RWPE1 (cell line): ENCODE measurements at regions not wholly inside any gene's neighbourhood (a gene's known extent, or its start where the extent isn't known, plus 50 kb on each side); places are given as distances from the start of the nearest gene placed in this dataset.

ENCODE experiments used
- CTCF ChIA-PET: fragments of 350-600 bp; sonication (Branson Sonifier 250); formaldehyde crosslinking; extraction: SDS; loops from one replicate; lab custom pipeline; 2021; lab: Yijun Ruan, JAX
- POLR2A ChIA-PET: fragments of 400-600 bp; formaldehyde crosslinking; extraction: SDS; loops from one replicate; lab custom pipeline; 2020; ENCODE audit warnings: antibody characterized with exemption; ENCODE audit not compliant: low non-redundant PET; lab: Yijun Ruan, JAX
- DNase-seq: peaks from one replicate; pipeline ENCODE4 v3.0.0; 2012; ENCODE audit warnings: low spot score
- H3K27ac ChIP-seq: fragments of 450-650 bp; 2 replicates; pipeline ENCODE4 v1.5.1; 2017
- TF ChIP-seq, protein P1 (sequence below): fragments of 450-650 bp; conservative IDR thresholded peaks from 2 replicates; pipeline ENCODE4 v1.5.1; 2017; ENCODE audit warnings: low read depth, mild to moderate bottlenecking

DNA sequence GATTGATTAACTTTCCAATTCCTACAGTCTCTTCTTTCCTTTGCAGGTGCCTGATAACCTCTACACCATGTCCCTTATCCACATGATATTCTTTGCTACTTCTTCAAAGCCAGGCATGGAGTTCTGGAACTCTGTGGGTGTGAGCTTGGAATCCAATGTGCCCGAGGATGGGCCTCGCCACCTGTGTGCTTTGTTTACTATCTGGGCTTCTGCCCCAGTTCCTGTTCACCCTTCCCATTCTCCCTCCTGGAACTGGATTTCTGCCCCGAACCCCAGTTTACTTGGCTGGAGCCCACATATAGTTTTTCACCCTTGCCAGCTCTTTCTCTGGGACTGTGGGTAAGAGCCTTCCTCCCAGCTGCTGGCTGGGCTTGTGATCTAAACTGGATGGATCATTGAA lies 75.2 kb upstream of the AK4 start:
- TF ChIP-seq, protein P1, sequence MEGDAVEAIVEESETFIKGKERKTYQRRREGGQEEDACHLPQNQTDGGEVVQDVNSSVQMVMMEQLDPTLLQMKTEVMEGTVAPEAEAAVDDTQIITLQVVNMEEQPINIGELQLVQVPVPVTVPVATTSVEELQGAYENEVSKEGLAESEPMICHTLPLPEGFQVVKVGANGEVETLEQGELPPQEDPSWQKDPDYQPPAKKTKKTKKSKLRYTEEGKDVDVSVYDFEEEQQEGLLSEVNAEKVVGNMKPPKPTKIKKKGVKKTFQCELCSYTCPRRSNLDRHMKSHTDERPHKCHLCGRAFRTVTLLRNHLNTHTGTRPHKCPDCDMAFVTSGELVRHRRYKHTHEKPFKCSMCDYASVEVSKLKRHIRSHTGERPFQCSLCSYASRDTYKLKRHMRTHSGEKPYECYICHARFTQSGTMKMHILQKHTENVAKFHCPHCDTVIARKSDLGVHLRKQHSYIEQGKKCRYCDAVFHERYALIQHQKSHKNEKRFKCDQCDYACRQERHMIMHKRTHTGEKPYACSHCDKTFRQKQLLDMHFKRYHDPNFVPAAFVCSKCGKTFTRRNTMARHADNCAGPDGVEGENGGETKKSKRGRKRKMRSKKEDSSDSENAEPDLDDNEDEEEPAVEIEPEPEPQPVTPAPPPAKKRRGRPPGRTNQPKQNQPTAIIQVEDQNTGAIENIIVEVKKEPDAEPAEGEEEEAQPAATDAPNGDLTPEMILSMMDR = no peak
- ChIA-PET CTCF (no interaction called here), POLR2A (no interaction called here)
- H3K27ac ChIP-seq = no peak overlapping the region
- DNase-seq = no peak

DNA sequence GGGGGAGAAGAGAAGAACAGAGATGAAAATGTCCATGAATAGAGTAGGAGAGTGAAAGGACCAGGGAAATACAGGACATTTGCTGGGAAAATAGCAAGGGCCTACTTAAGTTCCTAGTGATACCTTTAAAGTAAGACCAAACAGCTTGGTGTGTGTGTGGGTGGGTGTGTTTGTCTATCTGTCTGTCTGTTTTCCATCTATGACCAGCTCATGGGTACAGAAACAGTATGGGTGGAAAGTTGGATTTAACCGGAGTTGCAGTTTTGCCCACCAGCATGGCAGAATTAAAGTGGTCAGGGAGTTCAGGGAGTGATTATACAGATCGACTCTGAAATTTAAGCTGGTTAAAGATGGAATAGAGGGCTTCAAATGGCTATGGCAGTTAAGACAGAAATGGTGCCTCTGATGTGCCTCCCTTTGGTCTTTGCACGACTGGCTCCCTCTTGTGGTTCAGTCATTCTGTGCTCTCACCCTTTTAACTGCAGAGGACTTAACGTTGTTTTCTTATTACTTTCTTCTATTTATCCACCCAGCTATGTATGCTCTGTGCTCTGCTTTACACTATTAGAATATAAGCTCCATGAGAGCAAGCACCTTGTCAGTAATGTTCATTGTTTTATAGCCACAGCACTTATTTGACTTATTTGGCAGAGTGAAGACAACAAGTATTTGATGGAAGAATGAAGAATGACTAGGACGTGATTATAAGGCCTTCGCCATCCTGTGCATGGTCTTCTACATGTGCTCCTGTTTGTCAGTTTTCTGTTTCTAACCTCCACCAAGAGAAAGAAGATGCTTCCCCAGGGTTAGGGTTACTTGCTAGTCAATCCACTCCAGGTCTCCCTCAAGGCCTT lies 72.7 kb upstream of the AK4 start:
- POLR2A ChIA-PET = no interaction called here
- CTCF ChIA-PET = interaction anchor here (0.6 to 1.6 kb wide), 5 partner anchors 10 to 492 kb away, joined by 3 to 6 read pairs (median 3); no protein-coding TSS in a partner anchor
- peak; percentile 38 for DNase-seq
- TF ChIP-seq, protein P1 = peak; percentile 68
- H3K27ac ChIP-seq = no peak overlapping the region

DNA sequence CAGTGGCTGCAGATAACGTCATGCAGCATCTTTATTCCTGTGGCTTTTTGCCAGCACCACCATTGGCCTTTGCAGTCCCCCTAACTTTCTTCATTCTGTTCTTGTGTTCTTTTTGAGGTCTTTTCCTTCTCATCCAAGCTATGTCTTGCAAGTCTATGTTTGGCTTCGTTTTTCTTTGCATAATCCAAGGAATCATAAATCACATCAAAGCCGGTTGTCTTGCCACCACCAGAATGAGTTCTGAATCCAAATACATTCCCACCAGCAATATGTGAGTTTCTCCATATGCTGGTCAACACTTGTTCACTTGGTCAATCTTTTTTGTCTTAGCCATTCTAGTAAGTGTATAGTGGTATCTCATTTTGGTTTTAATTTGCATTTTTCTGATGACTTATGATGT lies 70.6 kb upstream of the AK4 start:
- no peak overlapping the region for H3K27ac ChIP-seq
- ChIA-PET CTCF (no interaction called here), POLR2A (no interaction called here)
- TF ChIP-seq, protein P1 = no peak
- no peak for DNase-seq

DNA sequence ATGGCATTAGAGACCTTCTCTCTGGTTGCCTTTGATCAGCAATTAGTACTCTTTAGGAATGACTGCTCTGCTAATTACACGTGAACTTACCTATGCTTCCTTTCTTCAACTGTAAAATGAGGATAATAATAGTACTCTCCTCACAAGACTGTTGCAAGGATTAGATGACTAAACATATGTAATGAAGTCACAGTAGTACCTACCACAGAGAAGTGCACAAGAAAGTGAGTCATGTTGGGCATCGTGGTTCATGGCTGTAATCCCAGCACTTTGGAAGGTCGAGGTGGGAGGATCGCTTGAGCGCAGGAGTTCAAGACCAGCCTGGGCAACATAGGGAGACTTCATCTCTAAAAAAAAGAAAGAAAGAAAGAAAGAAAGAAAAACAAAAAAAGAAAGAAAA lies 68.1 kb upstream of the AK4 start:
- ChIA-PET POLR2A (no interaction called here), CTCF (interaction anchor here (0.7 kb wide), 1 partner anchor 16 kb away, joined by 5 read pairs; no protein-coding TSS in a partner anchor)
- TF ChIP-seq, protein P1 = no peak
- no peak overlapping the region for H3K27ac ChIP-seq
- DNase-seq = no peak

DNA sequence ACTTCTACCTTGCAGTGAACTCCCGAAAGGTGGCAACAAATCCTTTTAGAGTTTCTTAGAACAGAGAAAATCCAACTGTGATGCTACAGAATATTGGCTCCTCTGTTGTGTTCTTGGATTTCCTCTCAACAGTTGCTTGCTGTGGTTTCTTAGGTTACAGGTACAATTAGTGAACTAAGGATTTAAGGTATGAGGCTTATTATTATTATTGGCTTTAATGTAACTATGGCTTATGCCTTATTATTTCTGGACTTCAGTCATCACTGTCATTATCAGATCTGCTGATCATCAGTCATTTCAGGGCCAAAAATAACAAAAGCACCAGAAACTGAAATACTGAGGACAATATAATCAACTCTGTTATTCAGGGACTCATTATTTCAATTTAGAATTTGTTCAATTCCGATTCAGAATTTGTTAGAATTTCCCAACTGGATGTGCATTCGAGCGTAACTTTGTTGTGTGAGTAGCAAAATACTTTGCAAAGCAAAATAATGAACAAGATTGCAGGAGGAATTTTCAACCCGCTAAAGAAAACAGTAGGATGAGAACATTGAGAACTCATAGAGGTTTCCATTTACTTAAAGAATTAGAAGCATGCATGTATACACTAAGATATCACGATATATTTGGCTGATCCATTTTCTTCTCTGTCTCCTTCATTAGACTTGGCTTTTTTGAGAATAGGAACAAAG lies 65.5 kb upstream of the AK4 start:
- DNase-seq = no peak
- CTCF ChIA-PET = no interaction called here
- no peak overlapping the region for H3K27ac ChIP-seq
- TF ChIP-seq, protein P1 = no peak
- POLR2A ChIA-PET = no interaction called here

DNA sequence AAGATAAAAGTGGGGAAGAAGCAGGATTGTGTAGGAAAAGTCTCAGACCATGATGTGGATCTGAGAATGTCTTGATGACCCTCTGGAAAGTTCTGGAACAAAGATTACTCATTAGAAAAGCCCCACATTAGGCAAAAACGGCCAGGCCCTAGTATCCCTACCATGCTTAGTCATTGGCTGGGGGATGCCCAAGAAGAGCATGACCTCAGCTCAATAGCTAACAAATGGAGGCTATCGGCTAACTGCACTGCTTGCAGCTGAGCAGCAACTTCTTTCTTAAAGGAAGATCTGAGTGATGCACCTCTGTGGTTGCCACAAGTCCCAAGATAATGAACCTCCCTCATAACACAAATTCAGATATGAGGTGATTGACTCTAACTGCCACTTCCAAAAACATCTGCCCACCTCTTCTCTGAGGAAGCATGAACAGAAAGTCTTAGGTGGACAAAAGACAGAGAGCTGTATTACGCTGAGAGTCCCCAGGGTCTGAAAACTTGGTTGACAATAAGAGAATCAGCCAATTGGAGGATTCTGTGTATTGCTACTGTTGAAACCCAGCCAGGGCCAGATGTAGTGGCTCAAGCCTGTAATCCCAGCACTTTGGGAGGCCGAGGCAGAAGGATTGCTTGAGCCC lies 64.6 kb upstream of the AK4 start:
- ChIA-PET POLR2A (no interaction called here), CTCF (interaction anchor here (0.5 to 0.6 kb wide), 3 partner anchors 18 to 630 kb away, joined by 4 to 7 read pairs (median 6); no protein-coding TSS in a partner anchor)
- no peak overlapping the region for H3K27ac ChIP-seq
- no peak for DNase-seq
- TF ChIP-seq, protein P1 = no peak
